NCI-H1417 treated with DMSO at 0.1 percent for 48 hours (cell line): ENCODE measurements at regions not wholly inside any gene's neighbourhood (a gene's known extent, or its start where the extent isn't known, plus 50 kb on each side); places are given as distances from the start of the nearest gene placed in this dataset.

Source experiments
- DNase-seq: peaks from one replicate; lab custom pipeline; 2025; lab: John Stamatoyannopoulos, UW

DNA sequence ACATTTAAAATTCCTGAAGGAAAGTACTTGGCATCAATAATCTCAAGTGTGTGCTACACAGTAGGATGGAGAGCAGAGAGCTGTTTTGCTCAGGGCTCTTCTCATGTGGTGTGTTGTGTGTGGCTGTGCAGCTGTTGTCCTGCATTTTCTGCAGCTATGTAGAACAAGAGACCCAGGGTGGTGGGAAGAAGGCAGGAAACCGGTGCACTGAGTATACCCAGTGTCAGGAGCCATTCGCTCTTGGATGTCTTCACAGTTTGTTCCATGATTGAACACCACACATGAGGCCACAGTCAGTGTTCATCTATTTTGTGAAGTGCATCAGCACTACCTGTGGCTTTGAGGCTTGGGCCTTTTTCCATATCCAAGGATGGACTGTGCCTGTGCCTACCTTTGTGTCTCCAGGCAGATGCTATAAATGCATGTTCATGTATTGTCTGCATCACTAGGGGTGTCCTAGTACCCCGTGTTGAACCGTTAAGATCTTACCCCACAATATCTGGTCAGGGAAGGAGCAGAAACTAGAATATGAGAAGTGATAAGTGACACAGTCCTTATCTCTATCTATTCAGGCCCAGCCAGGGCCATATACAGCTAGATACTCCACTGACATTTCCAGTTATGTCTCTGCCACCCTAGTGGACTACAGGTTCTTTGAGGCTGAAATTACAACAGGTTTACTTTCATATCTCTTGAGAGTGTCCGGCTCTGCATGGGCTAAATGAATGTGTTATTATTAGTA, 194.3 kb downstream of the NR2F2 start:
- no peak for DNase-seq

DNA sequence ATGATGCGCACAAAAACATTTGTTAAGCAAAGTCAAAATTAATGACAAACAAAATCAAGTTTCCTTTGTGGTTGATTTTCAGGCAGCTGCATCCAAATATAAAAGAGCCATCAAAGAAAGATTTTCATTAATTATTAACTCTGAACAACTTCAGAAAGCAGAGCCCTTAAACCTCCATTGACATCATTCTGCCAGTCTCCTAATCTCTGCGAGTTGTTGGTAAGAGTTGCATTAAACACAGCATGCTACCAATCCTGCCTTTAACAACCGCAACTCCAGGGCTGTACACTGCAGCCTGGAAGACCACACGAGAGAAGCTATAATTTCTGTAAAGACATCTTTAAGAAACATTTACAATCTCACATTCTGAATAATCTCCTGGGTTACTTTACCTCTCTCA, 204.6 kb downstream of the NR2F2 start:
- DNase-seq, result no peak

GRCh38 chr15:96538491-96538890, 208.0 kb downstream of the NR2F2 start:
- no peak for DNase-seq

- DNase-seq, result no peak
Observed at GRCh38 chr15:96540283-96540682, 209.8 kb downstream of the NR2F2 start.

DNA sequence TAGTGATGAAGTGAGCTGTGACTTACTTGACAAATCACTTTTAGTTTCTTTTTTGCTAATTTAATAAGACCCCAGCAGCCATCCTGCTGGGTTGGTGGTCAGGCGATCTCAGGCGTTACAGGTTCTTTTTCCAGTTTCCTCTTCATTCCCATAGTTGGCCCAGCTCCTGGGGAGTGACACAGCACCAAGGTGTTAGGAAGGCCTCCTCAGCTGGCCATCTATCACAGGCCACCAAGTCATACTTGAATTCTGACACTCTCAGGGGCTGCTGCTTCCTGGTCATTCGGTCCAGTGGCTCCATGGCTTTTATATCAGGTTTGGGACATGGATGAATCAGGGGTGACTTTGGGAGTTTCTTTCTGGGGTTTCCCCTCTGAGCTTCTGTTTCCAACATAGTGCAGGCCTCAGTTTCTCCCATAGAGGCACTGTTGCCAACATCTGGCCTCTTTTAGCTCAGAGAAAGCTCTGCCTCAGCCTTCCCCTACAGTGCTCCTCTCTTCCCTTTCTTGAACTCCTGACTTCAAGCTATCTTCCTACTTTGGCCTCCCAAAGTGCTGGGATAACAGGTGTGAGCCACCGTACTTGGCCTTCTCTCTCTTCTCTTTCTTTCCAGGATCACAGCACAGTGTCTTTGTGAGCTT, 211.8 kb downstream of the NR2F2 start:
- no peak for DNase-seq

GRCh38 chr15:96544162-96544756, 213.8 kb downstream of the NR2F2 start:
- DNase-seq, result no peak

- no peak for DNase-seq
Observed at GRCh38 chr15:96549136-96549535, 218.6 kb downstream of the NR2F2 start.

DNA sequence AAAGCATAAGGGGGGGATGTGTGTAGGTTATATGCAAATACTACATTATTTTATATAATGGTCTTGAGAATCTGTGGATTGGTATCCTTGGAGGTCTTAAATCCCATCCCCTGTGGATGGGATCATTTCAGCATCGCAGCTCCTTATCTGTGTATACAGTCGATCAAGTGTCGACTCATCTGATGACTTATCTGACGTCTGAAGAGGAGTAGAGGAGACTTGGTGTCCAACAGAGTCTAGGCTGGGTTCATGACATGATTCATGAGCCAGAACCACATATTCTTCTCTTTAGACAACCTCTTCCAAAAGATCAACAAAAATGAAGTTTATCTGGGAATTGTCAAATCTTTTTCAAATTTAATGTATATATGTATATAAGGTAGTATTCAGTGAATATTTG, 220.7 kb downstream of the NR2F2 start:
- DNase-seq, result no peak

DNA sequence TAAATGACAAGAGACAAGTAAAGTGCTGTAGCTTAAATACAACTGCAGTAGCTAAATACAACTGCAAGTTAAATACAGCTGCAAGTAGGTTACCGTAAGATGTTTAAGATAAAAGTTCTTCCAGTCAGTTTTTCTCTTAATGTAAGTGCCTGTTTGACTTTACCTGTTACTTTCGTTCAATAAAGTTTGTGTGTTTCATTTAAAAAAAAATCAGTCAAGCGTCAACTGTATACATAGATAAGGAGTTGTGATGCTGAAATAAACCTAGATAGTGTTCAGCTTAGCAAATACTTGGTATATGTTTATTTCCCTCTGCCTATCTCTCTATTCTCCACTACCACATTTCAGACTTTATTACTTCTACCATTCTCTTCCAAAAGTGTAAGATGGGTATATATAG, 221.2 kb downstream of the NR2F2 start:
- DNase-seq, result no peak

GRCh38 chr15:96553006-96553405, 222.5 kb downstream of the NR2F2 start:
- DNase-seq, result no peak

DNA sequence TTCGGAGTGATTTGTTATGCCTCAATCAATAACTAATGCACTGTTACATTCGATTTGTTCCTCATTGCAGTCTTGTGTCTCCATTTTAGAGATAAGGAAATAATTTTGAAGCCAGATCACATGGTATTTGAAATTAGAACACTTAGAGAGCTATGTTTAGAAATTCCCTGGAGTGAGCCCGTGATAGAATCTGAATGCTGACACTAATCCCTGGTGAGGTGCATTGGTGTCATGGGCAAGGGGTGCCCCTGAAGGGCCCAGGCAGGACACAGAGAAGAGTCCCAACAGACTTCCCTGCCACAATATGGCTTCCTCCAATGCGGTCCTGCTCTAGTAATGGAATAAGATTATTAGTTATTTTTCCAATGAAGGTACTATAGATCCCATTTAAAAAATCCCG, 223.0 kb downstream of the NR2F2 start:
- DNase-seq, result no peak

DNA sequence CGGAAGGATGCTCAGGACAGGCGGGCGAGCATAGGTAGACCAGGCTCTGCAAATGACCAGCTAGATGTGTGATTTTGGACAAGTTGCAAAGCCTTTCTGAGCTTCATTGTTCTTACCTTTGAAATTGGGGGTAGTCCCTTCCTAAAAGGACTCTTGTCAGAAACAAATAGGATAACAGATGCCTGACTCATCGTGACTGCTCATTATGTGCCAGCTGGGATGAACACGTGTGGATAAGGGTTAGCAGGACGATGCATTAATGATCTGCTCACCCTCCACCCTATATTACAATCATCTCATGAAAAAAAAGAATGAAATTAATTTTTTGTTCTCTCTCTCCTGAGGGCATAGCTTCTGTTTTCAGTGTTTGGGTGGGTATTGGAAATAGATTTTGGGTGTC, 223.4 kb downstream of the NR2F2 start:
- DNase-seq, result no peak

- DNase-seq, result no peak
Observed at GRCh38 chr15:96554541-96554940, 224.0 kb downstream of the NR2F2 start.

DNA sequence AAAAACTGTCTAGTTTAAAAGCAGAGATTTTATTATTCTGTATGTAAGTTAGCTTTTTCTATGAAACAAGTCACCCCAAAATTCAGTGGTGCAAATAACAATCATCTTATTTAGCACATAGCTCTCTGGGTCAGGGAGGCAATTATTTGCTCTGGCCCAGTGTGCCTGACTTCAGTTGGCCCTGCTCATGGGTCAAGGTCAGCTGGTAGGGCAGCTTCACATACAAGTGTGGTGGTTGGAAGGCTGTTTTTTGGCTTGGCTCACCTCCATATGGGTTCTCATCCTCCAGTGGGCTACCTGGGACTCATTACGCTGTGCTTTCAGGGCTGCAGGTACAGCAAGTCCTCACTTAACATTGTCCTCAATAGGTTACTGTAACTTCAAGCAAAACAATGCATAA, 228.6 kb downstream of the NR2F2 start:
- DNase-seq, result no peak

DNA sequence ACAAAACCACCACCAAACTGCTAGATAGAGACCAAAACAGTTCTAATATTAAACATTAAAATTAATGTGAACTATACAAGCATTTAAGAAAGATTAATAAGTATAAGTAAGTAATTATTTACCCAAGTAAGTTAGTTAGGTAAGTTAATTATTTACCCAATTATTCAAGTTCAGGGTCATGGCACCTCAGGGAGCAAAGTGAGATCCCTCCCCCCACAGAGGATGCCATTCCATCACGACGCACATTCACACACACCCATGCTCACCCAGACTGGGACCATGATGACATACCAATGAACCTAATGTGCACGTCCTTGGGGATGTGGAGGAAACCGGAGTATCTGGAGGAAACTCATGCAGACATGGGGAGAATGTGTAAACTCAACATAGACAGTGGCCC, 229.1 kb downstream of the NR2F2 start:
- DNase-seq, result no peak

DNA sequence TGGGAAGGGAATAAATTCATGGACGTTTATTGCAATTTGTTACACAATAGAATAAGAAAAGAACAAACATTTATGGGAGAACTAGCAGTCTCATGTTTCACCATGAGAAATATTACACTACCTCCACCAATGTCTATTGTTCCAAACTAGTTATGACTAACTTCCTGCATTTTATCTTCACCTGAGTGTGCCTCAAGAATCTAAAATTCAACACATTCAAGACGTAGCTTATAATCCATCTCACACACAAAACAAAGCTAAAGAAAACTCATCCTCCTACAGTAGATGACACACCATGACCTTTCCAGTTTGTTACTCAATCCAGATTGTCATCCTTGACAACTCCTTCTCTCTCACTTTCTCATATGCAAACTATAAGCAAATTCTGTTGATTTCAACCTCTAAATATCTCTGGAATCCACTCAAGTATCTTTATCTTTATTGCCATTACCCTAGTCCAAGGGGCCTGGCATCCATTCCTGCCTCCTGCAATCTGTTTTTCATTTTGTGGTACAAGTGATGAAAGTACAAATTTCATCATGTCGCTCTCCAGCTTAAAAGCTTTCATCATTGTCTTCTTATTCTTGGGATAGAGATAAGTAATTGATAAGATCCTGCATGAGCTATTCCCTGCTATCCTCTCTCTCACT, 229.9 kb downstream of the NR2F2 start:
- DNase-seq, result no peak

DNA sequence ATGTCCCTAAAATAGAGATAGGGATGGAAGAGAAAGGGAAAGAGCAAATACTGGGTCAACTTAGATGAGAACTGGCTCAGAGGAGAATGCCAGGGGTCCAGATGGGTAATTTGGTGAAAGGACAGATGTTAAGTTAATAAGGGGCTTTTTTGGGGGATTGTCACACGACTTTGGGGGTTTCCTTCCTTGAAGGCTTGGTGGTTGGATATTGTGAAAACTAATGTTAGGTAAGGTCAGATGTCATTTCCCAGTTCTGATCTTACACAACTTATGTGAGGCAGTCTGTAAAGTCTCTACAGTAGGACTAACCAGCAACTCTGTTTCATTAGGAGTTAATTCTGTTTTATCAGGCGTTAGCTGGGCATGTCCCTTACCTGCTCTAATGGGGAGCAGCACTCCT, 231.1 kb downstream of the NR2F2 start:
- no peak for DNase-seq

DNA sequence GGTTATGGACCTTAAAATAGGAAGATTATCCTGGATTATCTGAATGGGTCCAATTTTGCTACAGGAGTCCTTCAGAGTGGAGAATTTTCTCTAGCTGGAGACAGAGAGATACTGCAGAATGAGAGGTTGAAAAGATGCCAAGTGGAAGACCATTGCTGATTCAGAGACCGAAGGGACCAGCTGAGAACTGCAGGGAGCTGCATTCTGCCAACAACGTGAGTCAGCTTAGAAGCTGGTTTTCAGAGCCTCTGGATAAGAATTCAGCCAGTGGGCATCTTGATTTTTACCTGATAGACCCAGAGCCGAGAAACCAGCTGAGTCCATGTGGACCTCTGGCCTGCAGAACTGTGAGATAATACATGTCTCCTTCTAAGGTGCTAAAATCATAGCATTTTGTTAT, 234.0 kb downstream of the NR2F2 start:
- no peak for DNase-seq

DNA sequence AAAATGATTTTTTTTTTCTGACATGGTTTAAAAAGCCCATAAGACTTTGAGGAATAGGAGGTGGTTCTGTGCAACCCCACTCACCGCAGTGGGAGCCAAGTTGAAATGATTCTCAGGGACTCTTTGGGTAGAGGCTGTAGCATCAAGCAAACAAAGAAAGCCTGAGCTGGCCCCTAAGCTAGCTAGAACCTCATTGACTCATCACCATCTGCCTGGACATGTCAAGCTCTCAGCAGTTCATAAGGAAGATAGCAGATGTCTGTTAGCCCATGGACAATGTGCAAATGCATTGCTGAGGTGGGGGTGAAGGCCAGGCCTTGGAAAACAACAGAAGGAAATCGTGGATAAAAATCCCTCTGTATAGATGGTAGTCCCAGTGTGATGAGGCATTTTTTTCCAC, 234.8 kb downstream of the NR2F2 start:
- DNase-seq, result no peak

DNA sequence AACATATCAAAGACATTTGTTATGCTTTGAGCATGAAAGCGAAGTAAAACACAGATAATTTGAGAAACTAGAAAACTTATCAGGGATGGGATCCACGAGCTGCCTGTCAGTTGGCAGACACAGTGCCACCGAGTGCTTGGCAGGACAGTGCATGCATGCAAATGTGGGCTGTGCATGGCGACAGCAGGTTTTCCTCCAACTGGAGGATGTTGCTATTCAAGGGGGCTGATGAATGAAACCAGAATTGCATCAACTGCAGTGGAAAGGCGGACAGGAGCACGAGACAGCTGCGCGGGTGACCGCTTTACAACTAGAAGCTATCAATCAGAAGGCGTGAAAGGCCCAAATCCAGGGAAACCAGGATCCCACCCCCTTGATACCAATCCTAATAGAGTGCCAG, 244.3 kb downstream of the NR2F2 start:
- DNase-seq, result no peak

GRCh38 chr15:96576596-96576995, 246.1 kb downstream of the NR2F2 start:
- no peak for DNase-seq

DNA sequence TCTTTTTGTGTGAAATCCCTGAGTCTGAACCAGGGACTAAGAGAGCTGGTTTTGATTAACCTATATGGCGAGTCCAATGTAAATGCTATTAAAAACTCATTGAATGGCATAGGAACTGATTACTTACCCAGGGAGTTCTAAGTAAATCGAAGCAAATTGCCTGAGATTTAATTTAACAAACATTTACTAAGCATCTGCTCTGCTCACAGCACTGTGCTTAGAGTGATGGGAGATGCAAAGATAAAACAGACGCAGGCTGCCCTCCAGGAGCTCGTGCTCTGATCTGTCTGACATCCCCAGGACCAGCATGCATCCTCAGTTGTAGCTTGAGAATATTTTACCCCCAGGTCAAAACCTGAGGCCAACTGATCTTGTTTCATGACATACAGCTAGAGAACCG, 247.9 kb downstream of the NR2F2 start:
- no peak for DNase-seq

DNA sequence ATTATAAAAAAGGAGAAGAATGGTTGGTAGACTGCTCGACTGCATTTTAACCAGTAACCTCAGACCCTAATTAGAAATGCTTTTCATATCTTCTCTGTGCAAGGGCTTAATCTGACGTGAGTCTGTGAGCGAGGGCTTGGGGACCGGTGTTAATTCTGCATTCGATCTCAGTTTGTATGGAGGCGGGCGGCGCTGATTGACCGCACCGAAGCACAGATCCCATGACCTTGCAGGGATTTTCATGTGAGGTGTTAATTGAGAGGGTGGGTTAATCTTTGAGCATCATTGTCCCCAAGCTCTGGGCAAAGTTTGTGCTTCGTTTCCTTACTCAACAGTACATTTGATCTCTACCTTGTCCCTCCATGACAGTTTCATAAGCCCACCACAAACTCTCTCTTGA, 250.9 kb downstream of the NR2F2 start:
- no peak for DNase-seq
